ENCODE measurements at regions not wholly inside any gene's neighbourhood (a gene's known extent, or its start where the extent isn't known, plus 50 kb on each side); places are given as distances from the start of the nearest gene placed in this dataset.

DNA sequence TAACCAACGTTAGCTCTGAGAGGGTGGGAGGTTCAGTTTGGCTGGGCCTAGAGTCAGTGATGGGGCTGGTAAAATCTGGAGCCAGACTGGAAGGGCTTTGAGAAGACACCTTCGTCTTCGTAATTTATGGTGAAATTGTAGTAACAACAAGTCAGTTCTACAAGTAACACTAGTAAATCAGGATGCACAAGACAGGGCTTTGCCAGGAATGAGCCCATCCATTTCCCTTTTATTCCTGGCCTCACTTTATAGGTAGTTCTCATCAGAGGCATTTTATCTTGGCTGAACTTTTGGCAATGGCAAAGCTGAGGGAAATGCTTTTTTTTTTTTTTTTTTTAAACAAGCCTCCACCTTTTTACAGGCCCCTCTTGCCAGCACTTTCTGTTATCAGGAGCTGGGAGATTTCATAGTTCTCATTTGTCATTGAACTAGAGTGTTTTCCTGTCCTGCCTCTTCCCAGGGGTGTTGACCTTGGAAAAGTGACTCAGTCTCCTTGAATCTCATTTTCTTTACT is 110.5 kb upstream of the KLF4 start:
- Histone ChIP-seq H3K4me3 (ENCODE audit: low read depth, low read length, poor library complexity, severe bottlenecking) (no peak overlapping the region), H4K20me1 (ENCODE audit: insufficient read depth, low read length) (no peaks in the 10 kb centered on the region), H3F3A (ENCODE audit: insufficient read depth, low read length) (no peaks in the 10 kb centered on the region), H3K79me2 (ENCODE audit: insufficient read depth, low read length) (no peaks in the 10 kb centered on the region), H3K9me2 (ENCODE audit: low read depth, low read length) (no peaks in the 10 kb centered on the region), H2AFZ (ENCODE audit: low read length) (no peak overlapping the region), H3K4me2 (ENCODE audit: low read length) (no peak overlapping the region), H3K27ac (ENCODE audit: low read depth, low read length, poor library complexity, severe bottlenecking) (no peak overlapping the region), H3K9ac (ENCODE audit: low read length) (no peak overlapping the region), H3K4me1 (ENCODE audit: insufficient read depth, low read length, severe bottlenecking) (no peaks in the 10 kb centered on the region), H3K9me3 (ENCODE audit: low read length) (no peaks in the 10 kb centered on the region), H3K36me3 (ENCODE audit: insufficient read depth, low read length) (no peaks in the 10 kb centered on the region), H3K27me3 (ENCODE audit: insufficient read depth, low read length) (no peaks in the 10 kb centered on the region)
- TF ChIP-seq EZH2 (IDR thresholded peaks at IDR 0.05; ENCODE audit: borderline replicate concordance, low read length) = no peak
- TF ChIP-seq, protein P1, sequence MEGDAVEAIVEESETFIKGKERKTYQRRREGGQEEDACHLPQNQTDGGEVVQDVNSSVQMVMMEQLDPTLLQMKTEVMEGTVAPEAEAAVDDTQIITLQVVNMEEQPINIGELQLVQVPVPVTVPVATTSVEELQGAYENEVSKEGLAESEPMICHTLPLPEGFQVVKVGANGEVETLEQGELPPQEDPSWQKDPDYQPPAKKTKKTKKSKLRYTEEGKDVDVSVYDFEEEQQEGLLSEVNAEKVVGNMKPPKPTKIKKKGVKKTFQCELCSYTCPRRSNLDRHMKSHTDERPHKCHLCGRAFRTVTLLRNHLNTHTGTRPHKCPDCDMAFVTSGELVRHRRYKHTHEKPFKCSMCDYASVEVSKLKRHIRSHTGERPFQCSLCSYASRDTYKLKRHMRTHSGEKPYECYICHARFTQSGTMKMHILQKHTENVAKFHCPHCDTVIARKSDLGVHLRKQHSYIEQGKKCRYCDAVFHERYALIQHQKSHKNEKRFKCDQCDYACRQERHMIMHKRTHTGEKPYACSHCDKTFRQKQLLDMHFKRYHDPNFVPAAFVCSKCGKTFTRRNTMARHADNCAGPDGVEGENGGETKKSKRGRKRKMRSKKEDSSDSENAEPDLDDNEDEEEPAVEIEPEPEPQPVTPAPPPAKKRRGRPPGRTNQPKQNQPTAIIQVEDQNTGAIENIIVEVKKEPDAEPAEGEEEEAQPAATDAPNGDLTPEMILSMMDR (IDR thresholded peaks at IDR 0.05; ENCODE audit: low read length) = no peak

DNA sequence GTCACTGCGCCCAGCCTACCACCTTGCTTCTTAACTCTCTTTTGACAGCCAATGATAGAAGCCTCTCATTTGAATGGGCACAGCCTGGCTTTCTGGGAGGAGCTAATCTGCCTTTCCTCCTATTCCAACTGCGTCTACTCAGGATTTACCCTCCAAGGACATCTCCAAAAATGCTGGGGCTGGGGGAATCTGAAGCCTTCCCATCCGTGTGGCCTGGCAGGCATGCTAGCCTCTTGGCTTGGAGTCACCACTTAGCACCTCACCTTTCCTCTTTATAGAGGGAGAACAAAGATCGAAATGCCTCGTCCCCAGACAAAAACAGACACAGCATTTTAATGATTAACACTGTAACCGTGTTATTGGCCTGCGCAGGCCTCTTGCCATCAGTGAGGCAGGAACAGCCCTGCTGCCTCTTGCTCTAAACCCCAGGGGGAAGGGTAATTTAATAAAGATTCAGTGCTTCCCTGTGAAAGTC is 108.2 kb upstream of the KLF4 start:
- no peak overlapping the region for H2AFZ ChIP-seq (ENCODE audit: low read length)

DNA sequence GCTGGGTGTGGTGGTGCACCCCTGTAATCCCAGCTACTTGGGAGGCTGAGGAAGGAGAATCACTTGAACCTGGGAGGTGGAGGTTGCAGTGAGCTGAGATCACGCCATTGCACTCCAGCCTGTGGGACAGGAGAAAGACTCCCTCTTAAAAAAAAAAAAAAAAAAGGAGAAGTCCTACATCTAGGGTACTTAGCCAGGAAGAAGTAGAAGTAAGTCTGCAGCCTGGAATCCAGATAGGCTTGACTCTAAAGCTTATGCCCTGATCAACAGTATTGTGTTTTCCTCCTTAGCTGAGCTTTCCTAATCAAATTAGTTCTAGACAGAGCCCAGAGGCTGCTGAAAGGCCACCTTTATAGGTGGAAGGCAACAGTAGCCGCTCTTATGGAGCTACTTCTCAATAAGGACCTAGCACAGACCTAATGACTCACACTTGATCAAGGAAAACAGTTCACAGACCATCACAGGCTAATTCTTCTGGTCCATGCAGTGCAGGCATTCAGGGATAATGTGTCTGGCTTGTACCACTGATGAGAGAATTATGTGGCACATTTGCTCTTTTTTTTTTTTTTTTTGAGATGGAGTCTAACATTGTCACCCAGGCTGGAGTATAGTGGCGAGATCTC is 105.5 kb upstream of the KLF4 start:
- Histone ChIP-seq H3K36me3 (ENCODE audit: insufficient read depth, low read length) (no peaks in the 10 kb centered on the region), H3K4me2 (ENCODE audit: low read length) (no peak overlapping the region), H3K4me3 (ENCODE audit: low read depth, low read length, poor library complexity, severe bottlenecking) (no peak overlapping the region), H3F3A (ENCODE audit: insufficient read depth, low read length) (no peaks in the 10 kb centered on the region), H3K27me3 (ENCODE audit: insufficient read depth, low read length) (no peaks in the 10 kb centered on the region), H3K27ac (ENCODE audit: low read depth, low read length, poor library complexity, severe bottlenecking) (no peak overlapping the region), H3K9me3 (ENCODE audit: low read length) (no peaks in the 10 kb centered on the region), H3K9me2 (ENCODE audit: low read depth, low read length) (no peaks in the 10 kb centered on the region), H4K20me1 (ENCODE audit: insufficient read depth, low read length) (no peaks in the 10 kb centered on the region), H3K9ac (ENCODE audit: low read length) (no peak overlapping the region), H3K4me1 (ENCODE audit: insufficient read depth, low read length, severe bottlenecking) (no peaks in the 10 kb centered on the region), H3K79me2 (ENCODE audit: insufficient read depth, low read length) (no peaks in the 10 kb centered on the region), H2AFZ (ENCODE audit: low read length) (no peak overlapping the region)
- TF ChIP-seq, protein P1 (IDR thresholded peaks at IDR 0.05; ENCODE audit: low read length) = no peak
- TF ChIP-seq EZH2 (IDR thresholded peaks at IDR 0.05; ENCODE audit: borderline replicate concordance, low read length) = no peak

More for the DNA sequence above, 108.2 kb upstream of the KLF4 start:
- no peaks in the 10 kb centered on the region for H3K36me3 ChIP-seq (ENCODE audit: insufficient read depth, low read length)
- H3K4me2 ChIP-seq (ENCODE audit: low read length) = no peak overlapping the region
- H3K79me2 ChIP-seq (ENCODE audit: insufficient read depth, low read length) = no peaks in the 10 kb centered on the region
- H3K27ac ChIP-seq (ENCODE audit: low read depth, low read length, poor library complexity, severe bottlenecking) = no peak overlapping the region
- no peaks in the 10 kb centered on the region for H3F3A ChIP-seq (ENCODE audit: insufficient read depth, low read length)
- no peaks in the 10 kb centered on the region for H3K9me3 ChIP-seq (ENCODE audit: low read length)
- H3K4me1 ChIP-seq (ENCODE audit: insufficient read depth, low read length, severe bottlenecking) = no peaks in the 10 kb centered on the region
- H4K20me1 ChIP-seq (ENCODE audit: insufficient read depth, low read length) = no peaks in the 10 kb centered on the region
- H3K9ac ChIP-seq (ENCODE audit: low read length) = no peak overlapping the region
- no peak for TF ChIP-seq EZH2 (IDR thresholded peaks at IDR 0.05; ENCODE audit: borderline replicate concordance, low read length)
- TF ChIP-seq, protein P1 (IDR thresholded peaks at IDR 0.05; ENCODE audit: low read length) = no peak
- no peak overlapping the region for H3K4me3 ChIP-seq (ENCODE audit: low read depth, low read length, poor library complexity, severe bottlenecking)
- no peaks in the 10 kb centered on the region for H3K9me2 ChIP-seq (ENCODE audit: low read depth, low read length)
- H3K27me3 ChIP-seq (ENCODE audit: insufficient read depth, low read length) = no peaks in the 10 kb centered on the region

All from OCI-LY1 (cell line).